ENCODE measurements at regions not wholly inside any gene's neighbourhood (a gene's known extent, or its start where the extent isn't known, plus 50 kb on each side); places are given as distances from the start of the nearest gene placed in this dataset.

- no peak for FAIRE-seq
These were observed 55.5 kb downstream of the GSPT2 start for GRCh38 chrX:51798701-51799100.

- peak; percentile 80 for FAIRE-seq
These were observed 59.9 kb downstream of the GSPT2 start for GRCh38 chrX:51802917-51803688.

- peak; percentile 84 for FAIRE-seq
These were observed 60.6 kb downstream of the GSPT2 start for GRCh38 chrX:51803833-51804232.

- no peak for FAIRE-seq
These were observed 61.5 kb downstream of the GSPT2 start for GRCh38 chrX:51804741-51805140.

- no peak for FAIRE-seq
These were observed 70.7 kb downstream of the GSPT2 start for GRCh38 chrX:51813886-51814460.

GRCh38 chrX:51824061-51824460, 69.4 kb upstream of the MAGED1 start:
- peak; percentile 76 for FAIRE-seq

- peak; percentile 45 for FAIRE-seq
These were observed 68.0 kb upstream of the MAGED1 start for GRCh38 chrX:51825436-51825835.

GRCh38 chrX:51834076-51834475, 59.3 kb upstream of the MAGED1 start:
- FAIRE-seq = no peak

GRCh38 chrX:51836823-51837222, 56.6 kb upstream of the MAGED1 start:
- FAIRE-seq = no peak

GRCh38 chrX:51837451-51837850, 56.0 kb upstream of the MAGED1 start:
- FAIRE-seq = peak; percentile 5

- no peak for FAIRE-seq
These were observed 55.5 kb upstream of the MAGED1 start for GRCh38 chrX:51837921-51838320.
